Progenitor cell of endocrine pancreas (in vitro differentiated cells): ENCODE measurements at regions not wholly inside any gene's neighbourhood (a gene's known extent, or its start where the extent isn't known, plus 50 kb on each side); places are given as distances from the start of the nearest gene placed in this dataset.

Experiments
- DNase-seq: peaks from one replicate; pipeline ENCODE4 v3.0.0; 2021; ENCODE audit warnings: low spot score; ENCODE audit not compliant: unreplicated experiment
- H3K27ac Mint-ChIP-seq: 2 replicates; pipeline ENCODE4 v1.8.0; 2021; ENCODE audit warnings: mild to moderate bottlenecking, moderate library complexity, mixed read lengths
- H3K27me3 Mint-ChIP-seq: 2 replicates; pipeline ENCODE4 v1.8.0; 2021; ENCODE audit warnings: mixed read lengths
- H3K36me3 Mint-ChIP-seq: 2 replicates; pipeline ENCODE4 v1.8.0; 2022; ENCODE audit warnings: mixed read lengths; ENCODE audit not compliant: insufficient read depth
- H3K4me1 Mint-ChIP-seq: 2 replicates; pipeline ENCODE4 v1.8.0; 2021; ENCODE audit warnings: low read depth, mixed read lengths
- H3K4me3 Mint-ChIP-seq: 2 replicates; pipeline ENCODE4 v1.8.0; 2021; ENCODE audit warnings: low read depth, mild to moderate bottlenecking, moderate library complexity, mixed read lengths
- H3K9me3 Mint-ChIP-seq: 2 replicates; pipeline ENCODE4 v1.8.0; 2021; ENCODE audit warnings: low read depth, mixed read lengths
- TF ChIP-seq, protein P1 (sequence below): fragments of 200-600 bp; sonication (generic); IDR thresholded peaks from one replicate; pipeline ENCODE4 v1.5.0; 2021; ENCODE audit warnings: antibody characterized with exemption, mild to moderate bottlenecking; ENCODE audit not compliant: unreplicated experiment

DNA sequence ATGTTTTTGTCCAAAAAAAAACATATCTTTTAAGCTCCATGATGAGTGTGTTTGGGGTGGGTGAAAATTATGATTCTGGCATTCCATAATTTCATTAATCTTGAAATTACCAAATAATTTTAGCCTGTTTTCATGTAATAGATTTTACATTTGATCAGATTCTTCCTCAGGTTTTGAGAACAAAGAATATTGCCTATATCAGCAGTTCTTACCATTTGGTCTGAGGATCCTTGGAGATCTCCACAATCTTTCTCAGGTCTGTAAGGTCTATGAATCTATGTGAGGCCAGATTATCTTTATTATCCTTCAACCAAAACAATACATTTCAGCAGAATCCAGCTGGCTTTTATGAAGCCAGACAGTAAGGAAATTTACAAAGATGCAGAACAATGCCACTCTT is 373.3 kb upstream of the E2F7 start:
- Mint-ChIP-seq H3K4me3 (no peak overlapping the region), H3K27me3 (no peaks in the 10 kb centered on the region), H3K27ac (no peak overlapping the region), H3K36me3 (no peaks in the 10 kb centered on the region), H3K4me1 (peaks cover 8% of the 10 kb centered on the region), H3K9me3 (no peaks in the 10 kb centered on the region)
- no peak for DNase-seq
- TF ChIP-seq, protein P1, sequence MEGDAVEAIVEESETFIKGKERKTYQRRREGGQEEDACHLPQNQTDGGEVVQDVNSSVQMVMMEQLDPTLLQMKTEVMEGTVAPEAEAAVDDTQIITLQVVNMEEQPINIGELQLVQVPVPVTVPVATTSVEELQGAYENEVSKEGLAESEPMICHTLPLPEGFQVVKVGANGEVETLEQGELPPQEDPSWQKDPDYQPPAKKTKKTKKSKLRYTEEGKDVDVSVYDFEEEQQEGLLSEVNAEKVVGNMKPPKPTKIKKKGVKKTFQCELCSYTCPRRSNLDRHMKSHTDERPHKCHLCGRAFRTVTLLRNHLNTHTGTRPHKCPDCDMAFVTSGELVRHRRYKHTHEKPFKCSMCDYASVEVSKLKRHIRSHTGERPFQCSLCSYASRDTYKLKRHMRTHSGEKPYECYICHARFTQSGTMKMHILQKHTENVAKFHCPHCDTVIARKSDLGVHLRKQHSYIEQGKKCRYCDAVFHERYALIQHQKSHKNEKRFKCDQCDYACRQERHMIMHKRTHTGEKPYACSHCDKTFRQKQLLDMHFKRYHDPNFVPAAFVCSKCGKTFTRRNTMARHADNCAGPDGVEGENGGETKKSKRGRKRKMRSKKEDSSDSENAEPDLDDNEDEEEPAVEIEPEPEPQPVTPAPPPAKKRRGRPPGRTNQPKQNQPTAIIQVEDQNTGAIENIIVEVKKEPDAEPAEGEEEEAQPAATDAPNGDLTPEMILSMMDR, result no peak

DNA sequence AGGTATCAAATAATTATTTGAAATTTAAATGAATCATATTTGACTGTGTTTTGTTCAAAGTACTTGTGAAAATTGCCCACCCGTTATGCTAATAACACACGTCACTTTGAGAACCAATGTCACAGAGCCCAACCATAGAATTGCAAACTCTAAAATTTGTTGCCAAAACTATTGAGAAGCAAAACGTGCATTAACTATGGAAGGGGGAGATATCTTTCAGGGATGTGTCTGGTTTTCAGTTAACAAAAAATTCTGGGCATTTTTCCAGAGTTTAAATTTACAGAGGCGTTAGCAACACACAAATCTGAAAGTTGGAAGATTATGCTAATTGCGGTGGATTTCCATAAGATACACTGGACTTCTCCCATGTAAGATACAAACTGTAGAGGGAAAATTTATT is 371.8 kb upstream of the E2F7 start:
- Mint-ChIP-seq H3K27ac (no peak overlapping the region), H3K4me1 (peaks cover 10% of the 10 kb centered on the region), H3K4me3 (no peak overlapping the region), H3K27me3 (no peaks in the 10 kb centered on the region), H3K9me3 (no peaks in the 10 kb centered on the region), H3K36me3 (no peaks in the 10 kb centered on the region)
- DNase-seq, result no peak
- TF ChIP-seq, protein P1, result no peak

DNA sequence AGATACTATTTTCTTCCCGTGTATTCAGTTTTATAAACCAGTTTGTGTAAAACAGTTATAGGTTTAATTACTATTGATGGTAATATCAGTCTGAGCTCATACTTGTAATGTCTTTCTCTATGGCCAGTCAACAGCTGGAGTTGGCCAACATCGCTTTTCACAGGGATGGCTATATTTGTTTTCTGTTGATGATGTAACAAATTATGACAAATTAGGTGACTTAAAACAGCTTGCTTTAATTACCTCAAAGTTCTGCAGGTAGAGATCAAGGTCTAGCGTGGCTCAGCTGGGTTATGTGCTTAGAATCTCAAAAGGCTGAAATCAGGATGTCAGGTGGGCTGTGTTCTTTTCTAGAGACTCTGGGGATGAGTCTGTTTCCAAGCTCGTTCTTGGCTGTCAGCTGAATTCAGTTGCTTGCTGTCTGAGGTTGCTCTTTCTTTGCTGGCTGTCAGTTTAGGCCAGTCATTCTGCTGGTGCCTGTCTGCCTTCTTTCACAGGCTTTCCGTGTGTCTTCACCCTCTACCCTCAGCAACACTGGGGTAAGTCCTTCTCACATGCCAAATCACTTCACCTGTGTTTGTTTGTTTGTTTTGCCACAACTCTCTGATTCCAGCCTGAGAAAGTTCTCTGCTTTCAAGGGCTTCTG is 370.2 kb upstream of the E2F7 start:
- Mint-ChIP-seq H3K36me3 (no peaks in the 10 kb centered on the region), H3K27ac (no peak overlapping the region), H3K27me3 (no peaks in the 10 kb centered on the region), H3K4me1 (peaks cover 10% of the 10 kb centered on the region), H3K9me3 (no peaks in the 10 kb centered on the region), H3K4me3 (no peak overlapping the region)
- TF ChIP-seq, protein P1, result no peak
- DNase-seq, result no peak

DNA sequence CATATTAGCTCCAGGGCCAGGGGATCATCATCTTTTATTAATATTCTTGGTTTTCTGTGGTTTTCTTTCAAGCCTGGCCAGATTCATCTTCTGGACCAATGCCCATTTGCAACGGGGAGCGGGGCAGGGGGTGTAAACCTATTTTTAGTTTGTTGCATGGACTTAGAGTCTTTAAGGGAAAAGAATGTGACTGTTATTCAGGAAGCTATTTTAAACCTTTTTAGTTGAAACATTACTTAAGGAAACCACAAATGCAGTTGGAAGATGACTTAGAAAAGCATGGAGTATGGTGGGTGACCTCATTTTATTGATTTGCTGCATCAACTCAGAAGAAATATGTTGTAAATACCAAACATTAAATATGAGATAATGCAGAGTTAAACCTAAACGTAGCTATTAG is 368.4 kb upstream of the E2F7 start:
- Mint-ChIP-seq H3K36me3 (no peaks in the 10 kb centered on the region), H3K4me3 (no peak overlapping the region), H3K4me1 (peaks cover 10% of the 10 kb centered on the region), H3K27me3 (no peaks in the 10 kb centered on the region), H3K27ac (no peak overlapping the region), H3K9me3 (no peaks in the 10 kb centered on the region)
- no peak for DNase-seq
- TF ChIP-seq, protein P1, result no peak

DNA sequence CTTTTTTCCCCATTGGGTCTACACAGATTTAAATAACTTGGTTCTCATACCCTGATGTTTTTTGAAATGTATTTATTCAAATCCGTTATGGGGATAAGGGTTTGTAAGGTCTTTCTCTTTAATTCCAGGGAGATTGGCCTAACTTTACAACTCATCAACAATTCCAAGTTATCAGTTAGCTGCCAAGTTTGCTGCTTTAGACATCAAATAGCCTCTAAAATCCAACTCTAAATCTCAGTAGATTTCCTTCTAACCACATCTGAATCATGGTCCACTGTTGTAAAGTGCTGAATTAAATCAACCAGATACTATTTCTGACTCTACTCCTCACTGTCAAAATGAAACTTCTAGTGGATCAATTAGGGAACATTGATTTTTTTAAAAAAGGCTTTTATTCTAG is 364.1 kb upstream of the E2F7 start:
- TF ChIP-seq, protein P1, result no peak
- Mint-ChIP-seq H3K27ac (no peak overlapping the region), H3K4me3 (no peak overlapping the region), H3K4me1 (peaks cover 2% of the 10 kb centered on the region), H3K9me3 (peaks cover 12% of the 10 kb centered on the region), H3K36me3 (no peaks in the 10 kb centered on the region), H3K27me3 (no peaks in the 10 kb centered on the region)
- DNase-seq, result no peak
